OCI-LY3 (cell line): ENCODE measurements at regions not wholly inside any gene's neighbourhood (a gene's known extent, or its start where the extent isn't known, plus 50 kb on each side); places are given as distances from the start of the nearest gene placed in this dataset.

Source experiments
- EZH2phosphoT487 ChIP-seq: fragments of 200-600 bp; shearing (Covaris generic); IDR thresholded peaks from 2 replicates; pipeline ENCODE4 v1.6.1; 2018; ENCODE audit warnings: antibody characterized with exemption, mixed run types, low read depth
- TF ChIP-seq, protein P1 (sequence below): fragments of 200-600, 300-600 bp; sonication (generic); IDR thresholded peaks from 2 replicates; pipeline ENCODE4 v1.5.1; 2014; ENCODE audit warnings: antibody characterized with exemption, low read length, low read depth

- TF ChIP-seq, protein P1, sequence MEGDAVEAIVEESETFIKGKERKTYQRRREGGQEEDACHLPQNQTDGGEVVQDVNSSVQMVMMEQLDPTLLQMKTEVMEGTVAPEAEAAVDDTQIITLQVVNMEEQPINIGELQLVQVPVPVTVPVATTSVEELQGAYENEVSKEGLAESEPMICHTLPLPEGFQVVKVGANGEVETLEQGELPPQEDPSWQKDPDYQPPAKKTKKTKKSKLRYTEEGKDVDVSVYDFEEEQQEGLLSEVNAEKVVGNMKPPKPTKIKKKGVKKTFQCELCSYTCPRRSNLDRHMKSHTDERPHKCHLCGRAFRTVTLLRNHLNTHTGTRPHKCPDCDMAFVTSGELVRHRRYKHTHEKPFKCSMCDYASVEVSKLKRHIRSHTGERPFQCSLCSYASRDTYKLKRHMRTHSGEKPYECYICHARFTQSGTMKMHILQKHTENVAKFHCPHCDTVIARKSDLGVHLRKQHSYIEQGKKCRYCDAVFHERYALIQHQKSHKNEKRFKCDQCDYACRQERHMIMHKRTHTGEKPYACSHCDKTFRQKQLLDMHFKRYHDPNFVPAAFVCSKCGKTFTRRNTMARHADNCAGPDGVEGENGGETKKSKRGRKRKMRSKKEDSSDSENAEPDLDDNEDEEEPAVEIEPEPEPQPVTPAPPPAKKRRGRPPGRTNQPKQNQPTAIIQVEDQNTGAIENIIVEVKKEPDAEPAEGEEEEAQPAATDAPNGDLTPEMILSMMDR: no peak
- no peak for TF ChIP-seq EZH2phosphoT487
Measured at GRCh38 chr4:18954538-18954937, 933.0 kb upstream of the LCORL start.
